HG03558 (cell line): ENCODE measurements at regions not wholly inside any gene's neighbourhood (a gene's known extent, or its start where the extent isn't known, plus 50 kb on each side); places are given as distances from the start of the nearest gene placed in this dataset.
"Not testable (repeated sequence)": the region's sequence is repeated elsewhere in the genome, so short reads cannot be mapped to it uniquely, and the experiment has no call there.

ENCODE experiments used
- ATAC-seq: cut with Tn5 transposase; IDR thresholded peaks from one replicate; pipeline ENCODE4 v1.9.1; 2021; ENCODE audit warnings: moderate number of reproducible peaks; ENCODE audit not compliant: unreplicated experiment; ENCODE audit errors: extremely low read depth

- no peak for ATAC-seq
These were observed 108.8 kb downstream of the TNFSF18 start for GRCh38 chr1:172941945-172942344.

DNA sequence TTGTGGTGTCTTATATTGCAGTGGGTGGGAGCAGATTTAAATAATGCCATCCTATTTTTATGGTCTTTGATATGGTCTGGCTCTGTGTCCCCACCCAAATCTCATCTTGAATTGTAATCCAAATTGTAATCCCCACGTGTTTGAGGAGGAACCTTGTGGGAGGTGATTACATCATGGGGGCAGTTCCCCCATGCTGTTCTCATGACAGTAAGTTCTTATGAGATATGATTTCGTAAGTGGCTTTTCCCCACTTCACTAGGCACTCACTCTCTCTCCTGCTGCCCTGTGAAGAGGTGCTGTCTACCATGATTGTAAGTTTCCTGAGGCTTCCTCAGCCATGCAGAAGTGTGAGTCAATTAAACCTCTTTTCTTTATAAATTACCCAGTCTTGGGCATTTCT lies 107.6 kb downstream of the TNFSF18 start:
- not testable (repeated sequence) for ATAC-seq

DNA sequence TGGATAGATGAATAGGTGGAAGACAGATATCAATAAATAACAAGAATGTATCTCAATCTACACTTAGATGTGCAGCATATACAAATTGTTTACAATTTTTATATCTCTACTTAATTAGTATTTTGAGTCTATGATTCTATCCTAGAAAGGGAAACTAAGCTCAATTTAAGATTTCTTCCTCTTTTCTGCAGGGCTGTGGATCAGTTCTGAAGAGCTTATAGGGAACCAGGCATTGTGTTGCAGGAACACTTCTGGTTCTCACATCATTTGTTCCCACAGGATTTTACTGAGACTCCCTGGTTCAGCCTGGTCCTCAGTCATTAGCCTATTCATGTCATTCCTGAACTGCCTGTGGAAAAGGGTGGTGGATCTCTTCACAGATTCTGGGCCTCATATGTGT lies 105.8 kb downstream of the TNFSF18 start:
- ATAC-seq, result no peak

DNA sequence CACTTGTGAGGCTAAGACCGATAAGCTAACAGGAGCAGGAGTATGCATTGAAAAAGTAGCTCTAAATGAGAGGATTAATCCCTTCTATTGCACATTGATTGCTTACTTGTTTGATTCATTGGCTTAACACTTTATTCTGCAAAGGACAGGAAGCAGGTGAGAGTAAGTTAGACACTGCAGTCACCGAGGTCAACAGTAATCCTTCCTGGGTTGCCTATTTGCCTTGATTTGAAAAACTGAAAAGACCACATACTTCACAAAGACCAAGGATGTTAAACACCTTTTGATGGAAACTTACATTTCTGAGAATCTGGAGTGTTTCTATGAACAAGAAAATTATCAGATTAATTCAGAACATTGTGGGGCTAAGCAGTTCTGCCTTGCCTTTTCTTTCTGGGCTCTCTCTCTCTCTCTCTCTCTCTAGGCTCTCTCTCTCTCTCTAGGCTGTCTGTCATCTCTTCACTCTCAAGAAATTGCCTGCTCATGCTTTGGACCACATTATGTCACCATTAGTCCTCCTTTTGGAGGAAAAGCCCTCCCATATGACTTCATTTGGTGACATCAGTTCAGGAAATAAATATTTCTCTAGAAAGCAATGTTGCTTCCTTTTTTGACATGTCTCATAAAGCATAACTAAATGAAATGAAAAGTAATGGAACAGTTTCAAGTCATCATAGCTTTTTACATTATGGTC lies 103.8 kb downstream of the TNFSF18 start:
- no peak for ATAC-seq

- no peak for ATAC-seq
These were observed 102.3 kb downstream of the TNFSF18 start for GRCh38 chr1:172948457-172948856.

DNA sequence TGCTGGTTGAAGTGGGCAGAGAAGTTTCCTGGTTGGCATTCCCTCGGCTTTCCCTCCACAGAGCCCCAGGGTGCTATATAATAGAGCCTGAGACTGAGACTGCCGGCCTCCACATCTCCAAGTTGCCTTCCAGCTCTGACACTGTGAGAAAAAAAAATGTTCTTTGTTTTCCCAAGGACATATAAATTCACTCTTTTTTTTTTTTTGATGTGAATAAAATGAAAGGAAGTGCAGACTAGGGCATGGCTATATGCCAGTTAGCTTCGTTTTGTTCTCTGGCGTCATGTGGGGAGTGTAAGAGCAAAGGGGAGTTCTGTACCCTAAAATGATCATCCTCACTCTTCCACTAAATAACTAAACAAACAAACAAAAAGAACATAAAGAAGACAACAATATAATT lies 101.6 kb downstream of the TNFSF18 start:
- no peak for ATAC-seq

GRCh38 chr1:172950528-172950927 lies 100.2 kb downstream of the TNFSF18 start:
- ATAC-seq, result no peak

GRCh38 chr1:172951730-172952365 lies 98.9 kb downstream of the TNFSF18 start:
- no peak for ATAC-seq

- no peak for ATAC-seq
These were observed 98.2 kb downstream of the TNFSF18 start for GRCh38 chr1:172952516-172952915.

DNA sequence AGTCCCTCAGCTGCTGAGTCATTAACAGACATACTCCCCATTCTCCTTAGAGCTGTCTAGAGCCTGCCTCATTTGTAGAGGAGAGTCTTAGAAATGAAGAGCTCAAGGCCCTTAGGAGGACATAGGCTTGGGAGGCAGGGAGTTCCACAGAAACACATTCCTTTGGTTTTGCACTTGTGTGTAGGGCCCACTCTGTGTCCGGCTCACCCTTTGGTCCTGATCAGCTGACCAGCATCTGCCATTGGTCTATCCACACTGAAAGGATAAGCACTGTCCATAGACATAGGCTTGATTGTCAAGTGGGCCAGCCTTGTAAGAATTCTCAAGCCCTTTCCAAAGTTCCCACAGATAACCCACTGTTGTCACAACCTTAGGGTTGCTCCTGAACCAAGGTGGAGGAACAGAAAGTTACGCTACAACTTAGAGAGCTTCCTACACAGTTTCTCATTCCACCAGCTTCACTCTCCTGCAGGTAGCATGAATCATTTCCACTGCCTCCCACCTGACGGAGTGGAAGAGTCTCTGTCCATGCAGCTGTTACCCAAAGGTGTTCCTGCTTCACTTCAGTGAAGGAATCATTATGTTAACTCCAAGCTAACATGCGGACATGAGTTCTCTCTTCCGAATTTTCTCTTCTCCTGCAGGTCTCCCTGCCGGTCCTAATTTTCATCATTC lies 96.1 kb downstream of the TNFSF18 start:
- ATAC-seq, result no peak

- no peak for ATAC-seq
These were observed 95.5 kb downstream of the TNFSF18 start for GRCh38 chr1:172955161-172955815.

DNA sequence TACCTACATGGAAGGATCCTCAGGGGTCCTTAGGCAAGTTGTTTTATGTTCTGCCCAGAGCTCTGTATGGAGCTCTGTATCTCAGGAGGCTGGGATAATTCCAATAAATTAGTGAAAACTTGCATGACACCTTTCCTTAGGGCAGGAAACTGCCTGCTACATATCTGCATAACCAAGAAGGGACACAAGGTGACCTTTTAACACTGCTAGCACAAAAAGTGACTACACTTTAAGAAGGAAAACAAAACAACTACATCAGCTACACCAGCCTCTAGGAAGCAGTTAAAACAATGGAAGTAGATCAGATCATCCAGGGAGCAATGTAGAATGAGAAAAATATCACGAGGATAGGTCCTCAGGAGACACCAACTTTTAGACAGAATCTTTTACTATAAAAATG lies 93.9 kb downstream of the TNFSF18 start:
- ATAC-seq, result no peak

DNA sequence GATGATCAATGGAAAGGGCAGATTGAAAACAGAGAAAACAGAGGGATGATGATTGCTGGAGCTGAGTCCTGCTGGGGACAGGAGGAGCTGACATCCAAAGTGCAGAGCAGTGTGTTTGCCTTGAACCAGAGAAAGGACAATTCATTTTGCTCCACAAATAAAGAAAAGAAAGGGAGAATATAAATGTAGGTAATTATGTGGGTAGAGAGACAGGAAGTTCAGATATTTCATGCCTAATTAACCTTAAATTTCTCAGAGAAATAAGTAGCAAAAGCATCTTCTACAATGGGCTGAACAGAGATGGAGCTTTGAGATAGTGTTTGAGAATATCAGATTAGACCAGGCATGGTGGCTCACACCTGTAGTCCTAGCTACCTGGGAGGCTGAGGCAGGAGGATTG lies 93.2 kb downstream of the TNFSF18 start:
- ATAC-seq, result no peak

- ATAC-seq, result no peak
These were observed 91.2 kb downstream of the TNFSF18 start for GRCh38 chr1:172959571-172959970.

- no peak for ATAC-seq
These were observed 90.7 kb downstream of the TNFSF18 start for GRCh38 chr1:172960019-172960418.

DNA sequence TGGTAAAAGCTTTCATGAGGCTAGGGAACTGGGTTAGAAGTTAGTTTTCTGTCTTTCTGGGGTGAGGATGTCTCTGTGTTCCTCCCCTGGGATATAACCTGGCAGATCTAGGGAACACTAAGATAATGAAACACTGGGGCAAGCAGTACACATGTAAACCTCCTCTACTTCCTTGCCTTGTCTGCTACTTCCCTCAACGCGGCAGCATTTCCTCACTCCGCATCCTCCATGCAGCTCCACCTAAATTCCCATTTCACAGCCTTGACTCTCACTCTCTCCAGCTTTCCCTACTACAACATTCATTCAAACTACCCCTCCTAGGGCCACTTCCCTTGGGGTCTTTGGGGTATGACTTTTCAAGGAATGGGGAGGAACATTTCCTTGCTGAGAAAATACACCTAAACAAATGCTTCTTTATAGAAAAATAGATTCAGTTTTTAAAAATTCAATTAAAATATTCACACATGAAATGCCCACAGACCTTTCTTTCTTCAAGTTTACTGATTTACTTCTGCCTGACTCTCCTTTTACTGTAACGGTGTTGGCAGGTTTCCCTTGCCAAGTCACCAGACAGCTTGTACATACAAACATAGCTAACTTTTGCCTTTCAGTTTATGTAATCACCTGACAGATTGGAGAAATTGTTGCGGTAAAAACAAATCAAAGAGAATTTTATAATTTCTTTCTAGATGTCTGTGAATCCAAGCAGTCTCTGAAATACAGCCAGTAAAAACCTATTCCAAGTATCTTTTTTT lies 90.1 kb downstream of the TNFSF18 start:
- ATAC-seq, result no peak

GRCh38 chr1:172964864-172965263 lies 85.9 kb downstream of the TNFSF18 start:
- no peak for ATAC-seq

- no peak for ATAC-seq
These were observed 83.7 kb downstream of the TNFSF18 start for GRCh38 chr1:172966844-172967540.

GRCh38 chr1:172967936-172968335 lies 82.8 kb downstream of the TNFSF18 start:
- no peak for ATAC-seq

DNA sequence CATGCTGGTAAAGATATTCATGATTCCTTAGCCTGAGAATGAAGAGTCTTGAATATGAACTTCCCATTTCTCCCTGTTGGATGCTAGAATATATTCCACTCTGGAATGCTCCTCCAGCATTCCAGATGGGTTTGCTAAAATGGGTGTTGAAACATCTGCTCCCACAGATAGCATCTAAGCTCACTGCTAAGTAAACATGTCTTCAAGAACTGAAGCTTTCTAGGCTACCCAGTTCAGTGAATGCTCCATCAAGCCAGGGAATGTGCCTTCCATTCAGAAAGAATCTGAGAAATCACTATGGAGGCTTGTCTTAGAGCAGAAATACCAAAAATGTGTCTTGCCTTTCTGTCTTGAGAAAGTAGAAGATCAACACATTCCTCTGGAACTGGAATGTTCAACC lies 81.1 kb downstream of the TNFSF18 start:
- no peak for ATAC-seq
